HG02981 (cell line): ENCODE measurements at regions not wholly inside any gene's neighbourhood (a gene's known extent, or its start where the extent isn't known, plus 50 kb on each side); places are given as distances from the start of the nearest gene placed in this dataset.
"Not testable (repeated sequence)": the region's sequence is repeated elsewhere in the genome, so short reads cannot be mapped to it uniquely, and the experiment has no call there.

Experiments
- ATAC-seq: cut with Tn5 transposase; IDR thresholded peaks from one replicate; pipeline ENCODE4 v1.9.1; 2021; ENCODE audit warnings: mild to moderate bottlenecking, moderate library complexity; ENCODE audit not compliant: unreplicated experiment

DNA sequence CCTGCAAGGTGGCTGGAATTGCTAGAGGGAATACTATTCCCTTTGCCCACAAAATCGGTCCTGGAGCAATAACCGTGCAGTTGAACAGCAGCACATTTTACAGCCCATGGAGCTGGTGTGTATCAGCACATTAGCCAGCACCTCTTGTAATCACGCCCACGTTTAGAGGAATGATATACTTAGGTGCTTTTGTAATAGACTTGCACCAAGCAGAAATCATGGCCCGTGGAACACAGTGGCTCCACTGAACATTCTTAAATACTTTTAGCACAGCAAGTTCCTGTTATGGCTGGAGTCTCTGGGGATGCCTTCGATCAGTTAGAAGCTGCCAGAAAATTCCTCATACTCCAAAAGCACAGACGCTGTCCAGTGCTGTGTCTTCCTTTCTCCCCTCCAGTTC lies 218.1 kb upstream of the FAM78B start:
- no peak for ATAC-seq

- no peak for ATAC-seq
Measured at GRCh38 chr1:166390366-166391033, 223.7 kb upstream of the FAM78B start.

GRCh38 chr1:166391279-166392066 lies 224.7 kb upstream of the FAM78B start:
- ATAC-seq = no peak

GRCh38 chr1:166395729-166396128 lies 228.9 kb upstream of the FAM78B start:
- ATAC-seq = no peak

DNA sequence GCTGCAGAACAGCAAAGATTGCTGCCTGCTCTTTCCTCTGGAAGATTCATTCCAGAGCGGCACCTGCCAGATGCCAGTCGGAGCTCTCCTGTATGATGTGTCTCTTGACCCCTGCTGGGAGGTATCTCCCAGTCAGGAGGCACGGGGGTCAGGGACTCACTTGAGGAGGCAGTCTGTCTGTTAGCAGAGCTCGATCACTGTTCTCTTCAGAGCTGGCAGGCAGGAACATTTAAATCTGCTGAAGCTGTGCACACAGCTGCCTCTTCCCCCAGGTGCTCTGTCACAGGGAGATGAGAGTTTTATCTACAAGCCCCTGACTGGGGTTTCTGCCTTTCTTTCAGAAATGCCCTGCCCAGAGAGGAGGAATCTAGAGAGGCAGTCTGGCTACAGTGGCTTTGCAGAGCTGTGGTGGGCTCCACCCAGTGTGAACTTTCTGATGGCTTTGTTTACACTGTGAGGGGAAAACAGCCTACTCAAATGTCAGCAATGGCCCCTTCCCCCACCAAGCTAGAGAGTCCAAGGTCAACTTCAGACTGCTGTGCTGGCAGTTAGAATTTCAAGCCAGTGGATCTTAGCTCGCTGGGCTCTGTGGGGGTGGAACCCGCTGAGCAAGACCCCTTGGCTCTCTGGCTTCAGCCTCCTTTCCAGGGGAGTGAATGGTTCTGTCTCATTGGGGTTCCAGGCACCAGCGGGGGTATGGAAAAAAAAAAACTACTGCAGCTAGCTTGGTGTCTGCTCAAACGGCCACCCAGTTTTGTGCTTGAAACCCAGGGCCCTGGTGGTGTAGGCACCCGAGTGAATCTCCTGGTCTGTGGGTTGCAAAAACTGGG lies 242.7 kb upstream of the FAM78B start:
- ATAC-seq = not testable (repeated sequence)

DNA sequence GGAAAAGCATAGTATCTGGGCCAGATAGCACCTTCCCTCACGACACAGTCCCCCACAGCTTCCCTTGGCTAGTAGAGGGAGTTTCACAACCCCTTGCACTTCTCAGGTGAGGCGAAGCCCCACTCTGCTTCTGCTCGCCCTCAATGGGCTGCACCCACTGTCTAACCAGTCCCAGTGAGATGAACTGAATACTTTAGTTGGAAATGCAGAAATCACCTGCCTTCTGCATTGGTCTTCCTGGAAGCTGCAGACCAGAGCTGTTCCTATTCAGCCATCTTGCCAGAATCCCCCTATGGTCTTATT lies 243.2 kb upstream of the FAM78B start:
- no peak for ATAC-seq

DNA sequence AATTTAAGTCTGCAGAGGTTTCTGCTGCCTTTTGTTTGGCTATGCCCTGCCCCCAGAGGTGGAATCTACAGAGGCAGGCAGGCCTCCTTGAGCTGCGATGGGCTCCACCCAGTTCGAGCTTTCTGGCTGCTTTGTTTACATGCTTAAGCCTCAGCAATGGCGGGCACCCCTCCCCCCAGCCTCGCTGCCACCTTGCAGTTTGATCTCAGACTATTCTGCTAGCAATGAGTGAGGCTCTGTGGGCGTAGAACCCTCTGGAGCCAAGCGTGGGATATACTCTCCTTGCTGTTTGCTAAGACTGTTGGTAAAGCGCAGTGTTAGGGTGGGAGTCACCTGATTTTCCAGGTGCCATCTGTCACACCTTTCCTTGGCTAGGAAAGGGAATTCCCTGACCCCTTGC lies 250.0 kb upstream of the FAM78B start:
- not testable (repeated sequence) for ATAC-seq

- no peak for ATAC-seq
Measured at GRCh38 chr1:166418344-166418933, 251.6 kb upstream of the FAM78B start.

- ATAC-seq = not testable (repeated sequence)
Measured at GRCh38 chr1:166422586-166422985, 255.8 kb upstream of the FAM78B start.

GRCh38 chr1:166432655-166433054 lies 265.9 kb upstream of the FAM78B start:
- no peak for ATAC-seq

GRCh38 chr1:166433404-166434304 lies 266.9 kb upstream of the FAM78B start:
- peak; percentile 61 for ATAC-seq

- no peak for ATAC-seq
Measured at GRCh38 chr1:166457700-166458099, 290.9 kb upstream of the FAM78B start.

DNA sequence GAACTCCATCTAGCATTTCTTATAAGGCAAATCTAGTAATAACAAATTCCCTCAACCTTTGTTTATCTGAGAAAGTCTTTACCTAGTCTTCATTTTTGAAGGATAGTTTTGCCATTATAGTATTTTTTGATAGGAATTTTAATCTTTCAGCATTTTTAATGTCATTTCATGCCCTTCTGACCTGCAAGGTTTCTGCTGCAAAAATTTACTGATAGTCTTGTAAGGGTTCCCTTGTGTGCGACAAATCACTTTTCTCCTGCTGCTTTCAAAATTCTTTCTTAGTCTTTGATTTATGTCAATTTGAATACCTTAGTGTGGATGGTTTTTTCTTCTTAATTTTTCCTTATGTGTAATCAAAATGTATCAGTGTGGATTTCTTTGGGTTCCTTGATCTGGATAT lies 297.5 kb upstream of the FAM78B start:
- ATAC-seq = no peak

GRCh38 chr1:166470014-166470413 lies 303.2 kb upstream of the FAM78B start:
- no peak for ATAC-seq

DNA sequence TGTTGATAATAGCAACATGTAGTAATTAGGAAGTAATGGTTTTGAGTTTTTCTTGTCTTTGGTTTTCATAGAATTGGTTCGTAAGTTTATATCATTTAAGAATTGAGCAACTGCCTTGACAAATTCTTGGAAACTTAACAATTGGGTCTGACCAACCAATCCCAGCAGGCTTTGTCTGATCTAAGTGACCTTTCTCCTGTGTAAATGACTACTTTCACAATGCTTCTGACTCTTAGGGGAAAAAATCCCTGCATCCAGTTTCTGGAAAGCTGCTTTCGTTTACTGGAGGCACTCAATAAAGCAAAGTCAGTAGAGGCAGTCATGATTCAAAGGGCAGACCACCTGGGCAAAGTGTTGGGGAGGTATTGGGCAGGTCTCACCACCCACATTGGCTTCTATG lies 303.6 kb upstream of the FAM78B start:
- no peak for ATAC-seq

- no peak for ATAC-seq
Measured at GRCh38 chr1:166471359-166471758, 304.6 kb upstream of the FAM78B start.

GRCh38 chr1:166479052-166479631 lies 312.3 kb upstream of the FAM78B start:
- peak; percentile 79 for ATAC-seq

DNA sequence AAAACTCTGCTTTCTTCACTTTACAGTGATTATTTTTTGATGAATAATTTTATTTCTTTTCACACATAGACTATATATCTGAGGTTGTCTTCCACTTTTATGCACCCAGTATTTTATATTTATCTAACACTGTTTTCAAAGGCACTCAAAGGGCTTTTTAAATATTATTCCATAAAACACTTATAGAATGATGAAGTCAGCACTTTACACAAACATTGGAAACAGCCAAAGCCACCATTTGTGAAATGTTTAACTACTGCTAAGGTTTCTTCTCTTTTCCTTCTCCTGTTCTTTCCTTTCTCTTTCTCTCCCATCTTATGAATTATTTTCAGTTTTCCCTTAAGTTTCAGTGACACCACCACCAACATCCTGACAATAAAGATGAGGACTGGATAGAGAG lies 317.7 kb upstream of the FAM78B start:
- ATAC-seq = no peak

- no peak for ATAC-seq
Measured at GRCh38 chr1:166484871-166485270, 318.1 kb upstream of the FAM78B start.

DNA sequence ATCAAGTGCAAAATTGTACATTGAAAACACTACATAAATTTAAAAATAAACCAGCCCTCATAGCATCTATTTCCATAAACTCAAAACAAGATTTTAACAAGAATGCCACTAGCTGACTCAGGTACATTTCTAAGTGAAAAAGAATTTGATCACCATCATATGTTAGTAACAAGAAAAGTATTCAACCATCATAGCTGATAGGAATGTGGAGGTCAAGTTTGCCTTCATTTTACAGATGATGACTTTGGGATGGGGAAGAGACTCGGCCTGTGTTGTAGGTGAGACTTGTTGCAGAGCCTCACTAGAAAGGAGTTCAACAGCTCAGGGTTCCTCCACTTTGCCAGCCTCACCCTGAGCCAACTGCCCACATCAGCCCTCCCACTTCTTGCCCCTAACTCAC lies 318.8 kb upstream of the FAM78B start:
- no peak for ATAC-seq
